ENCODE measurements at regions not wholly inside any gene's neighbourhood (a gene's known extent, or its start where the extent isn't known, plus 50 kb on each side); places are given as distances from the start of the nearest gene placed in this dataset.

- CTCF ChIA-PET, result no interaction called here
These were observed 56.1 kb upstream of the HSPA9 start for GRCh38 chr5:138631096-138631928.

GRCh38 chr5:138629392-138629791, 54.2 kb upstream of the HSPA9 start:
- TF ChIP-seq SIN3A (IDR thresholded peaks at IDR 0.05; ENCODE audit: borderline replicate concordance, insufficient read depth, low read depth, low read length), result no peak
- no peak for TF ChIP-seq TCF7L2 (IDR thresholded peaks at IDR 0.05; ENCODE audit: low read depth, low read length)
- TF ChIP-seq, protein P1, sequence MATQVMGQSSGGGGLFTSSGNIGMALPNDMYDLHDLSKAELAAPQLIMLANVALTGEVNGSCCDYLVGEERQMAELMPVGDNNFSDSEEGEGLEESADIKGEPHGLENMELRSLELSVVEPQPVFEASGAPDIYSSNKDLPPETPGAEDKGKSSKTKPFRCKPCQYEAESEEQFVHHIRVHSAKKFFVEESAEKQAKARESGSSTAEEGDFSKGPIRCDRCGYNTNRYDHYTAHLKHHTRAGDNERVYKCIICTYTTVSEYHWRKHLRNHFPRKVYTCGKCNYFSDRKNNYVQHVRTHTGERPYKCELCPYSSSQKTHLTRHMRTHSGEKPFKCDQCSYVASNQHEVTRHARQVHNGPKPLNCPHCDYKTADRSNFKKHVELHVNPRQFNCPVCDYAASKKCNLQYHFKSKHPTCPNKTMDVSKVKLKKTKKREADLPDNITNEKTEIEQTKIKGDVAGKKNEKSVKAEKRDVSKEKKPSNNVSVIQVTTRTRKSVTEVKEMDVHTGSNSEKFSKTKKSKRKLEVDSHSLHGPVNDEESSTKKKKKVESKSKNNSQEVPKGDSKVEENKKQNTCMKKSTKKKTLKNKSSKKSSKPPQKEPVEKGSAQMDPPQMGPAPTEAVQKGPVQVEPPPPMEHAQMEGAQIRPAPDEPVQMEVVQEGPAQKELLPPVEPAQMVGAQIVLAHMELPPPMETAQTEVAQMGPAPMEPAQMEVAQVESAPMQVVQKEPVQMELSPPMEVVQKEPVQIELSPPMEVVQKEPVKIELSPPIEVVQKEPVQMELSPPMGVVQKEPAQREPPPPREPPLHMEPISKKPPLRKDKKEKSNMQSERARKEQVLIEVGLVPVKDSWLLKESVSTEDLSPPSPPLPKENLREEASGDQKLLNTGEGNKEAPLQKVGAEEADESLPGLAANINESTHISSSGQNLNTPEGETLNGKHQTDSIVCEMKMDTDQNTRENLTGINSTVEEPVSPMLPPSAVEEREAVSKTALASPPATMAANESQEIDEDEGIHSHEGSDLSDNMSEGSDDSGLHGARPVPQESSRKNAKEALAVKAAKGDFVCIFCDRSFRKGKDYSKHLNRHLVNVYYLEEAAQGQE (IDR thresholded peaks at IDR 0.05; ENCODE audit: insufficient read depth in 1 of 2, low read depth in 2 of 2, low read length in 1 of 2), result no peak
- no peak for TF ChIP-seq CTCF (IDR thresholded peaks at IDR 0.05)
- TF ChIP-seq POLR2AphosphoS5 (IDR thresholded peaks at IDR 0.05; ENCODE audit: low read depth, low read length), result no peak
- BruUV-seq (replicated peaks), result no TSS peak
- ChIA-PET POLR2A (no interaction called here), CTCF (interaction anchor here (0.6 kb wide), 1 partner anchor 311 kb away, joined by 5 read pairs; no protein-coding TSS in a partner anchor)
- Histone ChIP-seq H3K27ac (ENCODE audit: low read length) (no peak overlapping the region), H3K4me3 (ENCODE audit: low read depth in 2 of 2, low read length in 2 of 2) (no peak overlapping the region), H3K9me3 (ENCODE audit: control insufficient read depth, insufficient read depth, low read depth, low read length) (no peaks in the 10 kb centered on the region), H3K36me3 (ENCODE audit: control insufficient read depth, insufficient read depth, low read length) (no peaks in the 10 kb centered on the region), H3K4me1 (ENCODE audit: control insufficient read depth, insufficient read depth, low read length) (no peaks in the 10 kb centered on the region), H3K27me3 (ENCODE audit: control insufficient read depth, insufficient read depth, low read length) (no peaks in the 10 kb centered on the region)
- ATAC-seq, result no peak
- no peak for DNase-seq (ENCODE audit: low read depth, low spot score)
- intact Hi-C loops (cut with micrococcal nuclease; ENCODE audit: unreplicated experiment) (no loop called here), in situ Hi-C loops (cut with HindIII; ENCODE audit: low pct_unique_long_range_greater_than_20kb, low sequenced_read_pairs) (no loop called here)

More at GRCh38 chr5:138631096-138631928, 56.1 kb upstream of the HSPA9 start:
- H3K4me3 ChIP-seq (ENCODE audit: low read depth in 2 of 2, low read length in 2 of 2), result no peak overlapping the region
- TF ChIP-seq CTCF (IDR thresholded peaks at IDR 0.05) (no peak), POLR2AphosphoS5 (IDR thresholded peaks at IDR 0.05; ENCODE audit: low read depth, low read length) (no peak), SIN3A (IDR thresholded peaks at IDR 0.05; ENCODE audit: borderline replicate concordance, insufficient read depth, low read depth, low read length) (no peak)
- TF ChIP-seq, protein P1 (IDR thresholded peaks at IDR 0.05; ENCODE audit: insufficient read depth in 1 of 2, low read depth in 2 of 2, low read length in 1 of 2), result no peak
- no peaks in the 10 kb centered on the region for H3K9me3 ChIP-seq (ENCODE audit: control insufficient read depth, insufficient read depth, low read depth, low read length)
- POLR2A ChIA-PET, result no interaction called here
- intact Hi-C loops (cut with micrococcal nuclease; ENCODE audit: unreplicated experiment), result no loop called here
- BruUV-seq (replicated peaks), result no TSS peak
- H3K27me3 ChIP-seq (ENCODE audit: control insufficient read depth, insufficient read depth, low read length), result no peaks in the 10 kb centered on the region
- ATAC-seq (no peak), DNase-seq (ENCODE audit: low read depth, low spot score) (no peak)
- H3K27ac ChIP-seq (ENCODE audit: low read length), result no peak overlapping the region
- H3K36me3 ChIP-seq (ENCODE audit: control insufficient read depth, insufficient read depth, low read length), result no peaks in the 10 kb centered on the region
- no peaks in the 10 kb centered on the region for H3K4me1 ChIP-seq (ENCODE audit: control insufficient read depth, insufficient read depth, low read length)
- in situ Hi-C loops (cut with HindIII; ENCODE audit: low pct_unique_long_range_greater_than_20kb, low sequenced_read_pairs), result no loop called here
